ENCODE measurements at regions not wholly inside any gene's neighbourhood (a gene's known extent, or its start where the extent isn't known, plus 50 kb on each side); places are given as distances from the start of the nearest gene placed in this dataset.

- no peak for DNase-seq (ENCODE audit: low read depth)
Measured at GRCh38 chr6:163835439-163836171, 421.1 kb downstream of the QKI start.

- DNase-seq (ENCODE audit: low read depth), result no peak
Measured at GRCh38 chr6:163834226-163834970, 419.9 kb downstream of the QKI start.

GRCh38 chr6:163831736-163832135, 417.2 kb downstream of the QKI start:
- no peak for DNase-seq (ENCODE audit: low read depth)

- DNase-seq (ENCODE audit: low read depth), result no peak
Measured at GRCh38 chr6:163830641-163831040, 416.1 kb downstream of the QKI start.

GRCh38 chr6:163828038-163828795, 413.7 kb downstream of the QKI start:
- no peak for DNase-seq (ENCODE audit: low read depth)

GRCh38 chr6:163827143-163827542, 412.6 kb downstream of the QKI start:
- DNase-seq (ENCODE audit: low read depth), result no peak

- DNase-seq (ENCODE audit: low read depth), result no peak
Measured at GRCh38 chr6:163826629-163827028, 412.1 kb downstream of the QKI start.

- no peak for DNase-seq (ENCODE audit: low read depth)
Measured at GRCh38 chr6:163825033-163825432, 410.5 kb downstream of the QKI start.

- no peak for DNase-seq (ENCODE audit: low read depth)
Measured at GRCh38 chr6:163823577-163823976, 409.1 kb downstream of the QKI start.

- no peak for DNase-seq (ENCODE audit: low read depth)
Measured at GRCh38 chr6:163820745-163821458, 406.4 kb downstream of the QKI start.

GRCh38 chr6:163820171-163820570, 405.7 kb downstream of the QKI start:
- DNase-seq (ENCODE audit: low read depth), result no peak

GRCh38 chr6:163818719-163819118, 404.2 kb downstream of the QKI start:
- DNase-seq (ENCODE audit: low read depth), result no peak

GRCh38 chr6:163816441-163816840, 401.9 kb downstream of the QKI start:
- no peak for DNase-seq (ENCODE audit: low read depth)

- no peak for DNase-seq (ENCODE audit: low read depth)
Measured at GRCh38 chr6:163815796-163816195, 401.3 kb downstream of the QKI start.

GRCh38 chr6:163814494-163815364, 400.2 kb downstream of the QKI start:
- DNase-seq (ENCODE audit: low read depth), result no peak

- no peak for DNase-seq (ENCODE audit: low read depth)
Measured at GRCh38 chr6:163813979-163814493, 399.5 kb downstream of the QKI start.

- DNase-seq (ENCODE audit: low read depth), result no peak
Measured at GRCh38 chr6:163811317-163811716, 396.8 kb downstream of the QKI start.

- DNase-seq (ENCODE audit: low read depth), result no peak
Measured at GRCh38 chr6:163809364-163809763, 394.8 kb downstream of the QKI start.

GRCh38 chr6:163808871-163809270, 394.4 kb downstream of the QKI start:
- no peak for DNase-seq (ENCODE audit: low read depth)

- DNase-seq (ENCODE audit: low read depth), result no peak
Measured at GRCh38 chr6:163808231-163808630, 393.7 kb downstream of the QKI start.

All from activated T-cell treated with anti-CD3 and anti-CD28 coated beads for 24 hours (primary cell).